ENCODE measurements at regions not wholly inside any gene's neighbourhood (a gene's known extent, or its start where the extent isn't known, plus 50 kb on each side); places are given as distances from the start of the nearest gene placed in this dataset.
A peak's percentile ranks its signal among the peaks of the same experiment; 100 is the strongest.

GRCh38 chr3:74801924-74802323 lies 187.5 kb upstream of the CNTN3 start:
- DNase-seq: no peak
- no peak overlapping the region for H3K4me2 ChIP-seq
- H3K79me2 ChIP-seq (ENCODE audit: insufficient read depth): no peaks in the 10 kb centered on the region
- no peaks in the 10 kb centered on the region for H3K9me3 ChIP-seq
- WGBS (ENCODE audit: low lambda C conversion rate): 14% methylated on average over 2 of the region's 2 CpGs
- no peak overlapping the region for H3K4me3 ChIP-seq (ENCODE audit: low read depth in 2 of 2, low read length in 1 of 2)
- no peaks in the 10 kb centered on the region for H3K27me3 ChIP-seq (ENCODE audit: insufficient read depth)
- H3K4me1 ChIP-seq (ENCODE audit: control insufficient read depth in 1 of 2, insufficient read depth in 2 of 2, low read depth in 1 of 2, low read length in 1 of 2): no peaks in the 10 kb centered on the region
- no peak overlapping the region for H3K27ac ChIP-seq (ENCODE audit: low read depth in 2 of 2, low read length in 1 of 2)
- no peaks in the 10 kb centered on the region for H4K20me1 ChIP-seq (ENCODE audit: insufficient read depth)
- no peaks in the 10 kb centered on the region for H3F3A ChIP-seq (replicated peaks; ENCODE audit: insufficient read depth)
- CTCF ChIA-PET: no interaction called here
- POLR2A ChIA-PET: no interaction called here
- no peak overlapping the region; the same call in 1 of the 2 replicates for H2AFZ ChIP-seq (ENCODE audit: low read depth)
- H3K9ac ChIP-seq: no peak overlapping the region
- no peaks in the 10 kb centered on the region for H3K36me3 ChIP-seq (replicated peaks in 1 of 2; ENCODE audit: control insufficient read depth in 1 of 2, insufficient read depth in 2 of 2, low read length in 1 of 2)
- TF ChIP-seq, protein P1, sequence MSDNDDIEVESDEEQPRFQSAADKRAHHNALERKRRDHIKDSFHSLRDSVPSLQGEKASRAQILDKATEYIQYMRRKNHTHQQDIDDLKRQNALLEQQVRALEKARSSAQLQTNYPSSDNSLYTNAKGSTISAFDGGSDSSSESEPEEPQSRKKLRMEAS (IDR thresholded peaks at IDR 0.05; ENCODE audit: low read depth): no peak
- no peak for TF ChIP-seq POLR2AphosphoS5 (IDR thresholded peaks at IDR 0.05; ENCODE audit: low read depth, low read length)
- TF ChIP-seq FOSL2 (IDR thresholded peaks at IDR 0.05; ENCODE audit: borderline replicate concordance, low read depth): no peak
- no peaks in the 10 kb centered on the region for H3K9me2 ChIP-seq

GRCh38 chr3:74789111-74789510 lies 174.7 kb upstream of the CNTN3 start:
- Histone ChIP-seq H3K4me1 (ENCODE audit: control insufficient read depth in 1 of 2, insufficient read depth in 2 of 2, low read depth in 1 of 2, low read length in 1 of 2) (no peaks in the 10 kb centered on the region), H3K9ac (no peak overlapping the region), H3K27ac (ENCODE audit: low read depth in 2 of 2, low read length in 1 of 2) (no peak overlapping the region), H3F3A (replicated peaks; ENCODE audit: insufficient read depth) (no peaks in the 10 kb centered on the region), H3K79me2 (ENCODE audit: insufficient read depth) (no peaks in the 10 kb centered on the region), H3K9me3 (no peaks in the 10 kb centered on the region), H2AFZ (ENCODE audit: low read depth) (no peak overlapping the region), H3K9me2 (no peaks in the 10 kb centered on the region), H3K27me3 (ENCODE audit: insufficient read depth) (no peaks in the 10 kb centered on the region), H4K20me1 (ENCODE audit: insufficient read depth) (no peaks in the 10 kb centered on the region), H3K36me3 (replicated peaks in 1 of 2; ENCODE audit: control insufficient read depth in 1 of 2, insufficient read depth in 2 of 2, low read length in 1 of 2) (no peaks in the 10 kb centered on the region), H3K4me3 (ENCODE audit: low read depth in 2 of 2, low read length in 1 of 2) (no peak overlapping the region), H3K4me2 (no peak overlapping the region)
- ChIA-PET POLR2A (no interaction called here), CTCF (no interaction called here)
- no peak for DNase-seq
- WGBS (ENCODE audit: low lambda C conversion rate): 23% methylated on average over 3 of the region's 3 CpGs
- TF ChIP-seq RAD21 (IDR thresholded peaks at IDR 0.05; ENCODE audit: low read length) (no peak), FOSL2 (IDR thresholded peaks at IDR 0.05; ENCODE audit: borderline replicate concordance, low read depth) (peak; percentile 63; the same call in 1 of the 2 replicates), GABPA (IDR thresholded peaks at IDR 0.05; ENCODE audit: low read depth) (no peak)

DNA sequence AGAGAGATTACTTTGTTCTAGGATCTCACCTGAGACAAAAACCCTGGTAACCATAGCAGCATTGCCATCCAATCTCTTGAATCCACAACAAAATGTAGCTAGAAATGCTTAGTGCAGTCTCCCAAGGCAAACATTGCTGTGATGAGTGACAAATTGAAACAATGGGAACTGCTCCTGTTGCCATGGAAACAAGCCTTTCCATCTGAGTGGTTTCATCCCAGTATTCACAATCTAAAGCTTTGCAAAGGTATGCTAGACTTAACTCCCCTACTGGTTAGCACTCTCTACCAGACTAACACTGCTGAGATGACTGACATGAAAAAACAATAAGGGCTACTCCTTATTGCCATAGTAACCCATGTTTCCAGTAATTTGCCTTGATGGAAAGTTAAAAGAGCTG lies 172.6 kb upstream of the CNTN3 start:
- Histone ChIP-seq H3K4me2 (no peak overlapping the region), H4K20me1 (ENCODE audit: insufficient read depth) (no peaks in the 10 kb centered on the region), H3K9me2 (no peaks in the 10 kb centered on the region), H3K27me3 (ENCODE audit: insufficient read depth) (no peaks in the 10 kb centered on the region), H3K9me3 (no peaks in the 10 kb centered on the region), H3K4me1 (ENCODE audit: control insufficient read depth in 1 of 2, insufficient read depth in 2 of 2, low read depth in 1 of 2, low read length in 1 of 2) (no peaks in the 10 kb centered on the region), H3K9ac (no peak overlapping the region), H3K36me3 (replicated peaks in 1 of 2; ENCODE audit: control insufficient read depth in 1 of 2, insufficient read depth in 2 of 2, low read length in 1 of 2) (no peaks in the 10 kb centered on the region), H3F3A (replicated peaks; ENCODE audit: insufficient read depth) (no peaks in the 10 kb centered on the region), H3K4me3 (ENCODE audit: low read depth in 2 of 2, low read length in 1 of 2) (no peak overlapping the region), H3K79me2 (ENCODE audit: insufficient read depth) (no peaks in the 10 kb centered on the region), H3K27ac (ENCODE audit: low read depth in 2 of 2, low read length in 1 of 2) (no peak overlapping the region), H2AFZ (ENCODE audit: low read depth) (no peak overlapping the region)
- CTCF ChIA-PET: interaction anchor here (0.9 kb wide), 1 partner anchor 48 kb away, joined by 3 read pairs; no protein-coding TSS in a partner anchor
- DNase-seq: peak; percentile 2
- POLR2A ChIA-PET: no interaction called here
- TF ChIP-seq TCF12 (IDR thresholded peaks at IDR 0.05) (no peak), CHD2 (IDR thresholded peaks at IDR 0.05; ENCODE audit: low read length, partially characterized antibody) (no peak), ELF1 (IDR thresholded peaks at IDR 0.05) (no peak), FOXJ3 (CRISPR knock-in tag; IDR thresholded peaks at IDR 0.05) (no peak), RXRA (IDR thresholded peaks at IDR 0.05; ENCODE audit: borderline replicate concordance, low read depth) (no peak), NFIC (IDR thresholded peaks at IDR 0.05; ENCODE audit: borderline replicate concordance) (no peak), EZH2phosphoT487 (IDR thresholded peaks at IDR 0.05; ENCODE audit: borderline replicate concordance, low read depth) (no peak), NRF1 (IDR thresholded peaks at IDR 0.05; ENCODE audit: low read depth, low read length) (no peak), REST (IDR thresholded peaks at IDR 0.05; ENCODE audit: low read depth, low read length) (no peak), EP300 (IDR thresholded peaks at IDR 0.05; ENCODE audit: borderline replicate concordance in 1 of 2, low read depth in 1 of 2, low read length in 1 of 2) (no peak), MXI1 (IDR thresholded peaks at IDR 0.05; ENCODE audit: low read depth, low read length) (no peak), SIN3A (IDR thresholded peaks at IDR 0.05; ENCODE audit: borderline replicate concordance, low read depth, low read length) (no peak), GATA2 (CRISPR knock-in tag; IDR thresholded peaks at IDR 0.05) (no peak), RFX5 (IDR thresholded peaks at IDR 0.05; ENCODE audit: low read length) (no peak)
- TF ChIP-seq, protein P2, sequence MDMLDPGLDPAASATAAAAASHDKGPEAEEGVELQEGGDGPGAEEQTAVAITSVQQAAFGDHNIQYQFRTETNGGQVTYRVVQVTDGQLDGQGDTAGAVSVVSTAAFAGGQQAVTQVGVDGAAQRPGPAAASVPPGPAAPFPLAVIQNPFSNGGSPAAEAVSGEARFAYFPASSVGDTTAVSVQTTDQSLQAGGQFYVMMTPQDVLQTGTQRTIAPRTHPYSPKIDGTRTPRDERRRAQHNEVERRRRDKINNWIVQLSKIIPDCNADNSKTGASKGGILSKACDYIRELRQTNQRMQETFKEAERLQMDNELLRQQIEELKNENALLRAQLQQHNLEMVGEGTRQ (IDR thresholded peaks at IDR 0.05; ENCODE audit: borderline replicate concordance, low read depth, low read length): no peak
- TF ChIP-seq, protein P1 (IDR thresholded peaks at IDR 0.05; ENCODE audit: low read depth): no peak

Data from SK-N-SH (cell line).